ENCODE measurements at regions not wholly inside any gene's neighbourhood (a gene's known extent, or its start where the extent isn't known, plus 50 kb on each side); places are given as distances from the start of the nearest gene placed in this dataset.

GRCh38 chr18:10027031-10027430 is 113.2 kb downstream of the VAPA start:
- TF ChIP-seq, protein P1, sequence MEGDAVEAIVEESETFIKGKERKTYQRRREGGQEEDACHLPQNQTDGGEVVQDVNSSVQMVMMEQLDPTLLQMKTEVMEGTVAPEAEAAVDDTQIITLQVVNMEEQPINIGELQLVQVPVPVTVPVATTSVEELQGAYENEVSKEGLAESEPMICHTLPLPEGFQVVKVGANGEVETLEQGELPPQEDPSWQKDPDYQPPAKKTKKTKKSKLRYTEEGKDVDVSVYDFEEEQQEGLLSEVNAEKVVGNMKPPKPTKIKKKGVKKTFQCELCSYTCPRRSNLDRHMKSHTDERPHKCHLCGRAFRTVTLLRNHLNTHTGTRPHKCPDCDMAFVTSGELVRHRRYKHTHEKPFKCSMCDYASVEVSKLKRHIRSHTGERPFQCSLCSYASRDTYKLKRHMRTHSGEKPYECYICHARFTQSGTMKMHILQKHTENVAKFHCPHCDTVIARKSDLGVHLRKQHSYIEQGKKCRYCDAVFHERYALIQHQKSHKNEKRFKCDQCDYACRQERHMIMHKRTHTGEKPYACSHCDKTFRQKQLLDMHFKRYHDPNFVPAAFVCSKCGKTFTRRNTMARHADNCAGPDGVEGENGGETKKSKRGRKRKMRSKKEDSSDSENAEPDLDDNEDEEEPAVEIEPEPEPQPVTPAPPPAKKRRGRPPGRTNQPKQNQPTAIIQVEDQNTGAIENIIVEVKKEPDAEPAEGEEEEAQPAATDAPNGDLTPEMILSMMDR (conservative IDR thresholded peaks at IDR 0.05; ENCODE audit: low read length), result no peak
- TF ChIP-seq EZH2phosphoT487 (IDR thresholded peaks at IDR 0.05; ENCODE audit: borderline replicate concordance), result no peak
